H1 (cell line): ENCODE measurements at regions not wholly inside any gene's neighbourhood (a gene's known extent, or its start where the extent isn't known, plus 50 kb on each side); places are given as distances from the start of the nearest gene placed in this dataset.

Experiments used
- GTF2F1 ChIP-seq: IDR thresholded peaks from 2 replicates; pipeline ENCODE4 v1.6.1; 2012; ENCODE audit warnings: low read depth, low read length, improper control_type of control experiment, borderline replicate concordance
- JUN ChIP-seq: IDR thresholded peaks from 2 replicates; pipeline ENCODE4 v1.6.1; 2011; ENCODE audit warnings: low read depth, mild to moderate bottlenecking, improper control_type of control experiment, low read length
- RAD21 ChIP-seq, 2 experiments: IDR thresholded peaks in 1 of 2; conservative IDR thresholded peaks in 1 of 2; 2 replicates each; pipeline ENCODE4 v1.6.1; 2011; ENCODE audit warnings: low read depth in 2 of 2, low read length in 2 of 2, improper control_type of control experiment in 1 of 2, inconsistent platforms in 1 of 2, mild to moderate bottlenecking in 1 of 2, moderate library complexity in 1 of 2
- SUZ12 ChIP-seq: fragments of 200-600 bp; sonication (generic); IDR thresholded peaks from 2 replicates; pipeline ENCODE4 v1.6.1; 2012; ENCODE audit warnings: mild to moderate bottlenecking, inconsistent platforms, low read length, moderate library complexity, mixed read lengths
- TAF1 ChIP-seq: IDR thresholded peaks from 2 replicates; pipeline ENCODE4 v1.6.1; 2011; ENCODE audit warnings: mild to moderate bottlenecking, low read depth, low read length

DNA sequence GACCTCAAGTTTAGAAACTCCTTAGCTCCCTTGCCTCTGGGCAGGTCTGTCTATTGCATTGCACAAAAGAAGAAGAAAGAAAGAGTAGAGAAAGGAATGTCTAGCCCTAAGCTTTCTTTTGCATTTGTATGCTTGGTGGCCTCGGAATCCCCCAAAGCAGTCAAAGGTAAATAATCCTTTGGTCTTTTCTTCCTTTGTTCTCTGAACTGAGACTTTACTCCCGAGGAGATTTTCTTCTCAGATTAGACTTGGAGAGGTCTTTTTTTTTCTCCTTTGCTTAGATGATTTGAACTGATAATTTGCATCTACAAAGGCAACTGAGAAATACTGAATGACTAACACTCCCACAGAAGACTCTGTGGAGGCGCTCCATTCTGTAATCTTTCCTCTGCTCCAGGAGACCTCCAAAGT lies 93.2 kb downstream of the AKR1D1 start (continued):
- TF ChIP-seq GTF2F1: 0 out of 2 replicates have a peak, but pooled peaks have one; percentile 61
- 0 out of 2 replicates have a peak, but pooled peaks have one; percentile 9 for TF ChIP-seq JUN
- TF ChIP-seq RAD21 (IDR thresholded peaks at IDR 0.05 in 1 of 2, conservative IDR thresholded peaks at IDR 0.05 in 1 of 2; ENCODE audit: low read depth in 2 of 2, low read length in 2 of 2): peak; percentile 3 to 10; a peak in 1 of 4 replicates
- TF ChIP-seq TAF1: 0 out of 2 replicates have a peak, but pooled peaks have one; percentile 21
- no peak for TF ChIP-seq SUZ12
